ENCODE measurements at regions not wholly inside any gene's neighbourhood (a gene's known extent, or its start where the extent isn't known, plus 50 kb on each side); places are given as distances from the start of the nearest gene placed in this dataset.
"Not testable (repeated sequence)": the region's sequence is repeated elsewhere in the genome, so short reads cannot be mapped to it uniquely, and the experiment has no call there.

DNA sequence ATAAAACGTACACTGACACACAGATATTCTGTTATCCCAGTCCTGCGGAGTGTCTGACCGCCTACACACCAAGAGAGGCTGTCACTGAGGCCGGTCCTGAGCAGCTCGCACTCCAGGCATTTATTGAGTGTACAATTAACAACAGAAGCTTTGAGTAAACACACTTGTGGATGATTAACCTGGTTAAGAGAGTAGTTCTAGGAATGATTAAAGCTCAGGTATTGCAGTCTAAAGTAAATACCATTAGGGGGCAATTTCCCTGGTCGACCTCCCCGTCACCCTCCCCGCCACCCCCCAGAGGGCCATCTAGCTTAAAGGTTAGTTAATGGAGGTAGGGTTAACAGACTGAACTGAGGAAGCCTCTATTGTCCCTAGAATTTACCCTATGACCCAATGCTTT lies 1278.5 kb downstream of the NSUN3 start:
- H3K27me3 ChIP-seq = no peaks in the 10 kb centered on the region
- H3K4me1 ChIP-seq = peaks cover 8% of the 10 kb centered on the region
- intact Hi-C loops (cut with DNase I) = no loop called here
- H3K4me3 ChIP-seq = no peak overlapping the region
- 19 to 24% methylated on average over 8 of the region's 8 CpGs for WGBS, 2 donors
- TF ChIP-seq POLR2A (IDR thresholded peaks at IDR 0.05) (no peak), CTCF (IDR thresholded peaks at IDR 0.05) (no peak)
- H3K9me3 ChIP-seq = no peaks in the 10 kb centered on the region
- ATAC-seq (peak; percentile 47), DNase-seq (peak in 3 of 4 donors; percentile 9 to 17 (median 15))
- H3K36me3 ChIP-seq (replicated peaks in 1 of 2; ENCODE audit: insufficient read depth in 1 of 2, low read depth in 2 of 2) = no peaks in the 10 kb centered on the region
- no peak overlapping the region for H3K27ac ChIP-seq

GRCh38 chr3:95343228-95343627 lies 1280.4 kb downstream of the NSUN3 start:
- TF ChIP-seq CTCF (IDR thresholded peaks at IDR 0.05) = no peak
- no peak for TF ChIP-seq POLR2A (IDR thresholded peaks at IDR 0.05)
- intact Hi-C loops (cut with DNase I) = no loop called here
- peaks cover 8% of the 10 kb centered on the region for H3K4me1 ChIP-seq
- H3K4me3 ChIP-seq = no peak overlapping the region
- no peak overlapping the region for H3K27ac ChIP-seq
- DNase-seq = no peak
- 41 to 49% methylated on average over 4 of the region's 4 CpGs for WGBS, 2 donors
- ATAC-seq = no peak
- H3K9me3 ChIP-seq = no peaks in the 10 kb centered on the region
- H3K27me3 ChIP-seq = no peaks in the 10 kb centered on the region
- H3K36me3 ChIP-seq (replicated peaks in 1 of 2; ENCODE audit: insufficient read depth in 1 of 2, low read depth in 2 of 2) = no peaks in the 10 kb centered on the region

DNA sequence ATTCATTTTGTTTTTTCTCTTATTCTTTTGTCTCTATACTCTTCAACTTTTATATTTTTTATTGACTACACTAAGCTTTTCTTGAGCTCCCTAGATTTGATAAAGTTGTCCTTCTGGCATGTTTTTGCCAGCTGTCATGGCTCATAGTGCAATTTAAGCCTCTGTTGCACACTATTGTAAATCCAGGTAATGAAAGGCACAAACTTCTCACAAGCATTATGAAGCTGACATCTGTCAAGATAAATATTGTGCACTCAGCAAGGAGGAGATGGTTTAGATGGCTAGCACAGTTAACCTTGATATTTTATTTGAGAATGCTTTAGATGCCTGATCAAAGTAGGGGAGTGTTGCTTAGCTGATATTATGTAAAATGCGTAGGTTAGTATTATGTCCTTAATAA lies 1280.9 kb downstream of the NSUN3 start:
- no peak for ATAC-seq
- intact Hi-C loops (cut with DNase I) = no loop called here
- no peak for TF ChIP-seq CTCF (IDR thresholded peaks at IDR 0.05)
- no peak for TF ChIP-seq POLR2A (IDR thresholded peaks at IDR 0.05)

GRCh38 chr3:95347936-95348335 lies 1285.1 kb downstream of the NSUN3 start:
- H3K27me3 ChIP-seq; ATAC-seq; DNase-seq; H3K4me1 ChIP-seq; intact Hi-C loops (cut with DNase I); H3K27ac ChIP-seq; H3K36me3 ChIP-seq (replicated peaks in 1 of 2; ENCODE audit: insufficient read depth in 1 of 2, low read depth in 2 of 2); H3K9me3 ChIP-seq; H3K4me3 ChIP-seq: not testable (repeated sequence)
- WGBS, 2 donors = 28 to 44% methylated on average over 4 of the region's 4 CpGs

More for the DNA sequence above, 1280.9 kb downstream of the NSUN3 start:
- Histone ChIP-seq H3K27me3 (no peaks in the 10 kb centered on the region), H3K27ac (no peak overlapping the region), H3K36me3 (replicated peaks in 1 of 2; ENCODE audit: insufficient read depth in 1 of 2, low read depth in 2 of 2) (no peaks in the 10 kb centered on the region), H3K9me3 (no peaks in the 10 kb centered on the region), H3K4me3 (no peak overlapping the region), H3K4me1 (peaks cover 8% of the 10 kb centered on the region)
- DNase-seq = no peak
- 84 to 95% methylated on average over 1 of the region's 1 CpG for WGBS, 2 donors

DNA sequence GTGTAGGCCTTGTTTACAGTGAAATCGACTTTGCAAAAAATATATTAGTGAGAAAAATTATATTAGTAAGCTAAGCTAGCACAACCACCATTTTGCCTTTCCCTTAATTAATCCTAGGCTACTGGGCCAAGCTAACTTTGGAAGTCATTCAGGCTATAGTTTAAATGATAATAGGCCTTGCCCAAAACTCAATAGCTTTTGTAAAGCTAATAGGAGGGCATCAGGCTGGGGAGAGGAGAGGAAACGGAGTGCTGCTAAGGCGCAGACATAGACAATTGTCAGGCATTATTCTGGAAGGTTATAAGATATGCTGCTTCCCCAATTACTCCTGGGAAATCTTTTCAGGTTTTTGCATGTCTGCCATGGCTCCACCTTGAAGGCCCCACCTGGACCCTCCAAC lies 1286.0 kb downstream of the NSUN3 start:
- Histone ChIP-seq H3K36me3 (replicated peaks in 1 of 2; ENCODE audit: insufficient read depth in 1 of 2, low read depth in 2 of 2) (no peaks in the 10 kb centered on the region), H3K27me3 (no peaks in the 10 kb centered on the region), H3K9me3 (no peaks in the 10 kb centered on the region), H3K27ac (no peak overlapping the region), H3K4me3 (no peak overlapping the region), H3K4me1 (no peaks in the 10 kb centered on the region)
- WGBS, 2 donors = 90 to 91% methylated on average over 3 of the region's 3 CpGs
- no peak for TF ChIP-seq CTCF (IDR thresholded peaks at IDR 0.05)
- no peak for TF ChIP-seq POLR2A (IDR thresholded peaks at IDR 0.05)
- no peak for DNase-seq
- intact Hi-C loops (cut with DNase I) = no loop called here
- ATAC-seq = no peak

All from body of pancreas (tissue), 4 donors.